HG02973 (cell line): ENCODE measurements at regions not wholly inside any gene's neighbourhood (a gene's known extent, or its start where the extent isn't known, plus 50 kb on each side); places are given as distances from the start of the nearest gene placed in this dataset.

Experiments used
- ATAC-seq: cut with Tn5 transposase; IDR thresholded peaks from one replicate; pipeline ENCODE4 v1.9.1; 2021; ENCODE audit warnings: moderate library complexity; ENCODE audit not compliant: unreplicated experiment

- ATAC-seq, result no peak
These were observed 328.4 kb downstream of the LPIN1 start for GRCh38 chr2:12074845-12075217.

GRCh38 chr2:12075603-12076002 lies 329.2 kb downstream of the LPIN1 start:
- ATAC-seq, result no peak

GRCh38 chr2:12076810-12077209 lies 330.4 kb downstream of the LPIN1 start:
- ATAC-seq, result no peak

GRCh38 chr2:12080360-12080759 lies 333.9 kb downstream of the LPIN1 start:
- ATAC-seq, result no peak

- no peak for ATAC-seq
These were observed 335.2 kb downstream of the LPIN1 start for GRCh38 chr2:12081481-12082210.

- ATAC-seq, result no peak
These were observed 336.7 kb downstream of the LPIN1 start for GRCh38 chr2:12083081-12083581.

- no peak for ATAC-seq
These were observed 337.4 kb downstream of the LPIN1 start for GRCh38 chr2:12083713-12084419.

GRCh38 chr2:12087175-12087574 lies 340.7 kb downstream of the LPIN1 start:
- ATAC-seq, result no peak

- ATAC-seq, result no peak
These were observed 341.4 kb downstream of the LPIN1 start for GRCh38 chr2:12087671-12088380.

- no peak for ATAC-seq
These were observed 342.6 kb downstream of the LPIN1 start for GRCh38 chr2:12089001-12089400.

- ATAC-seq, result no peak
These were observed 343.1 kb downstream of the LPIN1 start for GRCh38 chr2:12089496-12089895.

- no peak for ATAC-seq
These were observed 343.6 kb downstream of the LPIN1 start for GRCh38 chr2:12090072-12090471.

- no peak for ATAC-seq
These were observed 344.2 kb downstream of the LPIN1 start for GRCh38 chr2:12090590-12090989.

- no peak for ATAC-seq
These were observed 344.9 kb downstream of the LPIN1 start for GRCh38 chr2:12091201-12091806.

- no peak for ATAC-seq
These were observed 347.7 kb downstream of the LPIN1 start for GRCh38 chr2:12094134-12094533.

GRCh38 chr2:12096051-12096787 lies 349.8 kb downstream of the LPIN1 start:
- no peak for ATAC-seq

- no peak for ATAC-seq
These were observed 350.5 kb downstream of the LPIN1 start for GRCh38 chr2:12096788-12097449.

- ATAC-seq, result no peak
These were observed 351.4 kb downstream of the LPIN1 start for GRCh38 chr2:12097859-12098258.

GRCh38 chr2:12099374-12099773 lies 352.9 kb downstream of the LPIN1 start:
- ATAC-seq, result no peak

GRCh38 chr2:12102679-12103078 lies 356.2 kb downstream of the LPIN1 start:
- no peak for ATAC-seq
